B cell (primary cell): ENCODE measurements at regions not wholly inside any gene's neighbourhood (a gene's known extent, or its start where the extent isn't known, plus 50 kb on each side); places are given as distances from the start of the nearest gene placed in this dataset.

Experiments used
- ATAC-seq: fragments of 200-7000 bp; cut with Tn5 transposase; one replicate; pipeline ENCODE4 v1.10.0; 2021; ENCODE audit warnings: low read depth, mild to moderate bottlenecking, moderate number of reproducible peaks, moderate library complexity
- CTCF ChIA-PET: fragments of 350-600 bp; sonication (Branson Sonifier 250); formaldehyde crosslinking; loops from one replicate; lab custom pipeline; 2021; ENCODE audit warnings: antibody characterized with exemption, inconsistent platforms; lab: Charles Lee
- POLR2A ChIA-PET: fragments of 350-600 bp; sonication (Branson Sonifier 250); formaldehyde crosslinking; loops from one replicate; lab custom pipeline; 2021; ENCODE audit warnings: antibody characterized with exemption; lab: Charles Lee
- DNase-seq: peaks from one replicate; pipeline ENCODE4 v3.0.0; 2013
- H2AFZ ChIP-seq: 2 replicates; pipeline ENCODE4 v1.6.1; 2012; ENCODE audit warnings: mild to moderate bottlenecking, low read depth, low read length; ENCODE audit not compliant: insufficient read depth, poor library complexity, severe bottlenecking
- H3K27ac ChIP-seq, 2 donors: 1 replicate in 1 of 2; 2 replicates in 1 of 2; pipeline ENCODE4 v1.5.1; 2012 to 2013; ENCODE audit warnings: low read length in 2 of 2, mild to moderate bottlenecking in 2 of 2, moderate library complexity in 1 of 2
- H3K27me3 ChIP-seq, 4 experiments: fragments of 200-600 bp in 1 of 4; sonication (generic) in 1 of 4; replicated peaks in 1 of 4; 1 replicate in 2 of 4; 2 replicates in 2 of 4; pipeline versions ENCODE4 v1.6.1 to v1.7.0; 2013 to 2016; ENCODE audit warnings: low read length in 3 of 4, mild to moderate bottlenecking in 2 of 4, mixed read lengths in 1 of 4, moderate library complexity in 1 of 4; ENCODE audit not compliant: insufficient read depth in 4 of 4, control insufficient read depth in 3 of 4; ENCODE audit errors: control extremely low read depth in 1 of 4
- H3K36me3 ChIP-seq, 2 experiments: replicated peaks in 1 of 2; 1 replicate in 1 of 2; 2 replicates in 1 of 2; pipeline versions ENCODE4 v1.6.1 to v1.7.1; 2013; ENCODE audit warnings: low read length in 1 of 2; ENCODE audit not compliant: insufficient read depth in 2 of 2, control insufficient read depth in 1 of 2; ENCODE audit errors: control extremely low read depth in 1 of 2, extremely low read depth in 1 of 2
- H3K4me1 ChIP-seq, 2 donors: fragments of 200-600 bp in 1 of 2; sonication (generic) in 1 of 2; 1 replicate in 1 of 2; 2 replicates in 1 of 2; pipeline versions ENCODE4 v1.5.1 to v1.6.1; 2013 to 2017; ENCODE audit warnings: low read length in 2 of 2; ENCODE audit not compliant: control insufficient read depth in 2 of 2, insufficient read depth in 2 of 2
- H3K4me2 ChIP-seq: replicated peaks from 2 replicates; pipeline ENCODE3; 2012; ENCODE audit warnings: mild to moderate bottlenecking, low read depth, low read length; ENCODE audit not compliant: poor library complexity, severe bottlenecking
- H3K4me3 ChIP-seq, 5 experiments: fragments of 200-600 bp in 1 of 5; sonication (generic) in 1 of 5; 1 replicate in 3 of 5; 2 replicates in 2 of 5; pipeline versions ENCODE4 v1.5.1 to v1.7.0; 2011 to 2016; ENCODE audit warnings: low read length in 4 of 5, mild to moderate bottlenecking in 4 of 5, low read depth in 2 of 5, control low read depth in 1 of 5, moderate library complexity in 1 of 5; ENCODE audit not compliant: insufficient read depth in 1 of 5; ENCODE audit errors: control extremely low read depth in 1 of 5, extremely low read depth in 1 of 5
- H3K79me2 ChIP-seq: fragments of 200-600 bp; sonication (generic); one replicate; pipeline ENCODE4 v1.6.0; 2016; ENCODE audit warnings: low read length; ENCODE audit not compliant: control insufficient read depth, insufficient read depth
- H3K9ac ChIP-seq: fragments of 200-600 bp; sonication (generic); 2 replicates; pipeline ENCODE4 v1.6.1; 2017; ENCODE audit warnings: mild to moderate bottlenecking, low read length, moderate library complexity
- H3K9me3 ChIP-seq, 3 donors: one replicate each; pipeline versions ENCODE4 v1.6.1 to v1.7.1; 2013; ENCODE audit warnings: low read length in 2 of 3; ENCODE audit not compliant: control insufficient read depth in 2 of 3, insufficient read depth in 1 of 3; ENCODE audit errors: control extremely low read depth in 1 of 3
- H4K20me1 ChIP-seq: 2 replicates; pipeline ENCODE4 v1.6.0; 2012; ENCODE audit warnings: mild to moderate bottlenecking, low read length; ENCODE audit not compliant: insufficient read depth, control insufficient read depth, poor library complexity, severe bottlenecking
- H3K27ac Mint-ChIP-seq: one replicate; pipeline ENCODE4 v1.8.0; 2021; ENCODE audit warnings: mixed read lengths
- H3K27me3 Mint-ChIP-seq: one replicate; pipeline ENCODE4 v1.8.0; 2021; ENCODE audit warnings: mixed read lengths
- H3K4me1 Mint-ChIP-seq: one replicate; pipeline ENCODE4 v1.8.0; 2021; ENCODE audit warnings: mixed read lengths
- H3K4me3 Mint-ChIP-seq: one replicate; pipeline ENCODE4 v1.8.0; 2021; ENCODE audit warnings: mixed read lengths
- H3K9me3 Mint-ChIP-seq: one replicate; pipeline ENCODE4 v1.8.0; 2022; ENCODE audit warnings: mixed read lengths; ENCODE audit not compliant: insufficient read depth
- EZH2 ChIP-seq: IDR thresholded peaks from 2 replicates; pipeline ENCODE4 v1.6.1; 2012; ENCODE audit warnings: borderline replicate concordance, low read depth, mild to moderate bottlenecking, moderate library complexity, low read length; ENCODE audit not compliant: insufficient read depth, poor library complexity, severe bottlenecking
- WGBS: methylation state at CpG from one replicate; pipeline ENCODE4 v1.1.5; 2013; ENCODE audit warnings: missing lambda C conversion rate; ENCODE audit not compliant: insufficient coverage; 5-methylcytosine and 5-hydroxymethylcytosine counted together
- intact Hi-C: fragments of 100-400 bp; cut with micrococcal nuclease; formaldehyde crosslinking; loops from one replicate; pipeline ENCODE4 v1.10.0; 2022
- TF ChIP-seq, protein P1 (sequence below): fragments of 200-600 bp; IDR thresholded peaks from one replicate; pipeline ENCODE4 v1.8.0; 2022; ENCODE audit warnings: antibody characterized with exemption, mild to moderate bottlenecking

DNA sequence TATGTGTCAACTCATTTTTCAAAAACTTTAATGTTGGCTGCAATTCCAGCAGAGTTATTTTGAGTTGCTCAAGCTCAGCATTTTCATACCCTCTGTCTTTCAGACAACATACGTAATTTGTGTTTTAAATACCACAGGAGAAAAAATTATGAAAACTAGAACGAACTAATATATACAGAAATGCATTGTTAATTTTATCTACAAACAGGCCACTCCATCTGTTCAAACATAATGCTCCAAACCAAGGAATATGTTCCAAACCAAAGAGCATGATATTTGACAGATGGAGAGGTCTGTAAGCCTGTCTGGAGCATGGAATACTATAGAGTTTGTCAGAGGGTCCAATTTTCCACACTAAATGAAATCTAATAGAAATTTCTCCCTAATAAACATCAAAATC lies 536.2 kb upstream of the FSIP2 start:
- H3K4me3 Mint-ChIP-seq, result no peak overlapping the region
- no peak overlapping the region for H3K27ac Mint-ChIP-seq
- no peaks in the 10 kb centered on the region for H3K27me3 ChIP-seq
- DNase-seq (no peak), ATAC-seq (no peak)
- ChIA-PET CTCF (no interaction called here), POLR2A (no interaction called here)
- H3K9me3 ChIP-seq, result no peaks in the 10 kb centered on the region
- no CpG with 5 or more reads among the region's 2 CpGs for WGBS
- TF ChIP-seq, protein P1, sequence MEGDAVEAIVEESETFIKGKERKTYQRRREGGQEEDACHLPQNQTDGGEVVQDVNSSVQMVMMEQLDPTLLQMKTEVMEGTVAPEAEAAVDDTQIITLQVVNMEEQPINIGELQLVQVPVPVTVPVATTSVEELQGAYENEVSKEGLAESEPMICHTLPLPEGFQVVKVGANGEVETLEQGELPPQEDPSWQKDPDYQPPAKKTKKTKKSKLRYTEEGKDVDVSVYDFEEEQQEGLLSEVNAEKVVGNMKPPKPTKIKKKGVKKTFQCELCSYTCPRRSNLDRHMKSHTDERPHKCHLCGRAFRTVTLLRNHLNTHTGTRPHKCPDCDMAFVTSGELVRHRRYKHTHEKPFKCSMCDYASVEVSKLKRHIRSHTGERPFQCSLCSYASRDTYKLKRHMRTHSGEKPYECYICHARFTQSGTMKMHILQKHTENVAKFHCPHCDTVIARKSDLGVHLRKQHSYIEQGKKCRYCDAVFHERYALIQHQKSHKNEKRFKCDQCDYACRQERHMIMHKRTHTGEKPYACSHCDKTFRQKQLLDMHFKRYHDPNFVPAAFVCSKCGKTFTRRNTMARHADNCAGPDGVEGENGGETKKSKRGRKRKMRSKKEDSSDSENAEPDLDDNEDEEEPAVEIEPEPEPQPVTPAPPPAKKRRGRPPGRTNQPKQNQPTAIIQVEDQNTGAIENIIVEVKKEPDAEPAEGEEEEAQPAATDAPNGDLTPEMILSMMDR, result no peak
- no peak for TF ChIP-seq EZH2
- H3K4me1 ChIP-seq, result no peaks in the 10 kb centered on the region
- no peak overlapping the region for H2AFZ ChIP-seq
- H3K9me3 Mint-ChIP-seq, result no peaks in the 10 kb centered on the region
- H4K20me1 ChIP-seq, result no peaks in the 10 kb centered on the region
- no peaks in the 10 kb centered on the region for H3K79me2 ChIP-seq
- no peak overlapping the region for H3K4me2 ChIP-seq
- no peaks in the 10 kb centered on the region for H3K27me3 Mint-ChIP-seq
- H3K4me1 Mint-ChIP-seq, result no peaks in the 10 kb centered on the region
- no peaks in the 10 kb centered on the region for H3K36me3 ChIP-seq
- no peak overlapping the region for H3K27ac ChIP-seq
- no peak overlapping the region for H3K4me3 ChIP-seq
- no peak overlapping the region for H3K9ac ChIP-seq
- intact Hi-C loops, result no loop called here

- no peak for ATAC-seq
- ChIA-PET CTCF (no interaction called here), POLR2A (no interaction called here)
- Histone ChIP-seq H3K9ac (no peak overlapping the region), H3K9me3 (no peaks in the 10 kb centered on the region), H3K27me3 (no peaks in the 10 kb centered on the region), H3K4me2 (no peak overlapping the region), H3K36me3 (no peaks in the 10 kb centered on the region), H3K4me3 (no peak overlapping the region), H4K20me1 (no peaks in the 10 kb centered on the region), H3K27ac (no peak overlapping the region), H3K79me2 (no peaks in the 10 kb centered on the region), H2AFZ (no peak overlapping the region), H3K4me1 (no peaks in the 10 kb centered on the region)
- Mint-ChIP-seq H3K9me3 (no peaks in the 10 kb centered on the region), H3K4me3 (no peak overlapping the region), H3K27ac (no peak overlapping the region), H3K4me1 (no peaks in the 10 kb centered on the region), H3K27me3 (no peaks in the 10 kb centered on the region)
- intact Hi-C loops, result no loop called here
- no peak for DNase-seq
- TF ChIP-seq, protein P1, result no peak
- TF ChIP-seq EZH2, result no peak
- WGBS, result no CpG with 5 or more reads among the region's 3 CpGs
Observed at GRCh38 chr2:185202945-185203528, 535.6 kb upstream of the FSIP2 start.
